ENCODE measurements at regions not wholly inside any gene's neighbourhood (a gene's known extent, or its start where the extent isn't known, plus 50 kb on each side); places are given as distances from the start of the nearest gene placed in this dataset.

DNA sequence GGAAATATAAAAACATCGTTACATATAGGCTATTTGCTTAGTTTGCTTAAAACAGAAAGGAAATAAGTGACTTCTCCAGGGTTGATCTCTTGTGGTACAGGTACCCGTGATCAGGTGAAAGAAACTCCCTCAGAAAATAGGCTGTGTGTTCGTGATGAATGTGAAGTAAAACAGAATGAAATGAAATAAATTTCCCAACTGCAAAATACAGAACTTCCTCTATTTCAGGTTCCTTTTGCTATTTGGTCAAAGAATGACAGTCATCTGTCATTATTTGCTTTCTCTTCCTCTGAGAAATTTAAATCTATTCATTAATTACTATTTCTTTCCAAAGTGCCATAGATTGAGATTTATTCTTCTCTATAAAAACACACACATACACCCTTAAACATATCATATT lies 408.1 kb downstream of the FAM170A start:
- no peaks in the 10 kb centered on the region for H3K4me1 Mint-ChIP-seq
- H3K27ac Mint-ChIP-seq = no peak overlapping the region
- H3K9me3 Mint-ChIP-seq = no peaks in the 10 kb centered on the region
- no peak for DNase-seq
- no peak for ATAC-seq
- no peaks in the 10 kb centered on the region for H3K36me3 Mint-ChIP-seq (ENCODE audit: low read depth)
- H3K27me3 Mint-ChIP-seq = no peaks in the 10 kb centered on the region
- H3K4me3 Mint-ChIP-seq = no peak overlapping the region

GRCh38 chr5:120039111-120039510 lies 409.8 kb downstream of the FAM170A start:
- Mint-ChIP-seq H3K36me3 (ENCODE audit: low read depth) (no peaks in the 10 kb centered on the region), H3K27me3 (no peaks in the 10 kb centered on the region), H3K27ac (no peak overlapping the region), H3K4me3 (no peak overlapping the region), H3K4me1 (no peaks in the 10 kb centered on the region), H3K9me3 (no peaks in the 10 kb centered on the region)
- no peak for ATAC-seq
- no peak for DNase-seq

GRCh38 chr5:120043431-120043830 lies 414.1 kb downstream of the FAM170A start:
- ATAC-seq (no peak), DNase-seq (no peak)
- Mint-ChIP-seq H3K4me3 (no peak overlapping the region), H3K36me3 (ENCODE audit: low read depth) (no peaks in the 10 kb centered on the region), H3K27ac (no peak overlapping the region), H3K27me3 (no peaks in the 10 kb centered on the region), H3K4me1 (no peaks in the 10 kb centered on the region), H3K9me3 (no peaks in the 10 kb centered on the region)

GRCh38 chr5:120052916-120053828 lies 410.9 kb upstream of the PRR16 start:
- DNase-seq (no peak), ATAC-seq (no peak)
- no peaks in the 10 kb centered on the region for H3K4me1 Mint-ChIP-seq
- H3K27me3 Mint-ChIP-seq = no peaks in the 10 kb centered on the region
- H3K36me3 Mint-ChIP-seq (ENCODE audit: low read depth) = no peaks in the 10 kb centered on the region
- no peak overlapping the region for H3K4me3 Mint-ChIP-seq
- H3K27ac Mint-ChIP-seq = no peak overlapping the region
- no peaks in the 10 kb centered on the region for H3K9me3 Mint-ChIP-seq

GRCh38 chr5:120053841-120054240 lies 410.3 kb upstream of the PRR16 start:
- no peaks in the 10 kb centered on the region for H3K9me3 Mint-ChIP-seq
- H3K4me1 Mint-ChIP-seq = no peaks in the 10 kb centered on the region
- no peaks in the 10 kb centered on the region for H3K36me3 Mint-ChIP-seq (ENCODE audit: low read depth)
- no peak overlapping the region for H3K27ac Mint-ChIP-seq
- no peaks in the 10 kb centered on the region for H3K27me3 Mint-ChIP-seq
- DNase-seq (no peak), ATAC-seq (no peak)
- no peak overlapping the region for H3K4me3 Mint-ChIP-seq

GRCh38 chr5:120055858-120056257 lies 408.2 kb upstream of the PRR16 start:
- no peaks in the 10 kb centered on the region for H3K9me3 Mint-ChIP-seq
- no peaks in the 10 kb centered on the region for H3K4me1 Mint-ChIP-seq
- H3K4me3 Mint-ChIP-seq = no peak overlapping the region
- no peaks in the 10 kb centered on the region for H3K36me3 Mint-ChIP-seq (ENCODE audit: low read depth)
- ATAC-seq (no peak), DNase-seq (no peak)
- H3K27me3 Mint-ChIP-seq = no peaks in the 10 kb centered on the region
- H3K27ac Mint-ChIP-seq = no peak overlapping the region

DNA sequence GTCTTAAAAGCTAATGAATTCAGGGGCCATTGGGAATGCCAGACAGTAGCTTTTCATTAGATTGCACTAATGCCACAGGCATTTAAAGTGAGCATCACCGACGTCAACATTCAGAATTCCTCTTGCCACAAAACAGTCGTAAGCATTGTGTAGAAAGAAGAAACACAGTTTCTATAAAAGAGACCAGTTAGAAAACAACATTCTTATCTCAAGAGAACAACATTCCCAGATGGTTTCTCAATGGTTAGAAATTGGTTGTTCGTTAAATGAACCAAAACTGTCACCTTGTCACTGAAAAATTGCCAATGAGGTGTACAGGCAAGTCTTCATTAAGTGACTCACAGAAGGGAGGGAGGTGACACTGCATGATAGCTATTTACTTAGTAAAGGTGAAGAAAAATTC lies 401.6 kb upstream of the PRR16 start:
- ATAC-seq (no peak), DNase-seq (no peak)
- no peak overlapping the region for H3K4me3 Mint-ChIP-seq
- no peak overlapping the region for H3K27ac Mint-ChIP-seq
- H3K9me3 Mint-ChIP-seq = no peaks in the 10 kb centered on the region
- H3K27me3 Mint-ChIP-seq = no peaks in the 10 kb centered on the region
- no peaks in the 10 kb centered on the region for H3K36me3 Mint-ChIP-seq (ENCODE audit: low read depth)
- no peaks in the 10 kb centered on the region for H3K4me1 Mint-ChIP-seq

- DNase-seq = no peak
- no peak for ATAC-seq
- Mint-ChIP-seq H3K4me3 (no peak overlapping the region), H3K4me1 (no peaks in the 10 kb centered on the region), H3K9me3 (no peaks in the 10 kb centered on the region), H3K36me3 (ENCODE audit: low read depth) (no peaks in the 10 kb centered on the region), H3K27ac (no peak overlapping the region), H3K27me3 (no peaks in the 10 kb centered on the region)
Observed at GRCh38 chr5:120072068-120072761, 391.9 kb upstream of the PRR16 start.

DNA sequence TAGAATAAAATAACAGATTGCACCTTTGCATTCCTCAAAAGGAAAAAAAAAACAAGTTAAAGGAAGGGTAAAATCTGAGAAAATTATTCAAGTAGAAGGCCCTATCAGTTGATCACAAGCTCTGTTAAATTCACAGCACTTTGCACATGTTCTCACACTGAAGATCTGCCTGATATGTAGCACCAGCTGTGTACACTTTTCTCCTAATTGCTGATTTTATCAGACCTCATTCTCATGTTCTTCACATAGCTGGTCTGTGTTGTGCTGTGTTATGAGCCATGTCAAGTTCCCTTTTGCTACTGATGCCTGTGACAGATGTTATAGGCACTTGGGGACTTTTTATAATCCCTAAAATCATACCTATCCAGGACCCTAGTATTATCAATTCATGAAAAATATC lies 390.4 kb upstream of the PRR16 start:
- no peak for DNase-seq
- ATAC-seq = no peak
- Mint-ChIP-seq H3K27me3 (no peaks in the 10 kb centered on the region), H3K4me1 (no peaks in the 10 kb centered on the region), H3K9me3 (no peaks in the 10 kb centered on the region), H3K36me3 (ENCODE audit: low read depth) (no peaks in the 10 kb centered on the region), H3K27ac (no peak overlapping the region), H3K4me3 (no peak overlapping the region)

GRCh38 chr5:120080781-120081180 lies 383.3 kb upstream of the PRR16 start:
- H3K4me1 Mint-ChIP-seq = no peaks in the 10 kb centered on the region
- DNase-seq = no peak
- H3K4me3 Mint-ChIP-seq = no peak overlapping the region
- no peak overlapping the region for H3K27ac Mint-ChIP-seq
- no peak for ATAC-seq
- no peaks in the 10 kb centered on the region for H3K27me3 Mint-ChIP-seq
- no peaks in the 10 kb centered on the region for H3K9me3 Mint-ChIP-seq
- no peaks in the 10 kb centered on the region for H3K36me3 Mint-ChIP-seq (ENCODE audit: low read depth)

GRCh38 chr5:120082316-120083068 lies 381.6 kb upstream of the PRR16 start:
- DNase-seq (no peak), ATAC-seq (no peak)
- Mint-ChIP-seq H3K9me3 (no peaks in the 10 kb centered on the region), H3K4me1 (no peaks in the 10 kb centered on the region), H3K27ac (no peak overlapping the region), H3K36me3 (ENCODE audit: low read depth) (no peaks in the 10 kb centered on the region), H3K4me3 (no peak overlapping the region), H3K27me3 (no peaks in the 10 kb centered on the region)

- Mint-ChIP-seq H3K4me3 (no peak overlapping the region), H3K4me1 (peaks cover 10% of the 10 kb centered on the region), H3K27ac (no peak overlapping the region), H3K9me3 (no peaks in the 10 kb centered on the region), H3K36me3 (ENCODE audit: low read depth) (no peaks in the 10 kb centered on the region), H3K27me3 (no peaks in the 10 kb centered on the region)
- DNase-seq (no peak), ATAC-seq (no peak)
Observed at GRCh38 chr5:120083851-120084542, 380.1 kb upstream of the PRR16 start.

GRCh38 chr5:120084543-120084870 lies 379.6 kb upstream of the PRR16 start:
- no peak for ATAC-seq

DNA sequence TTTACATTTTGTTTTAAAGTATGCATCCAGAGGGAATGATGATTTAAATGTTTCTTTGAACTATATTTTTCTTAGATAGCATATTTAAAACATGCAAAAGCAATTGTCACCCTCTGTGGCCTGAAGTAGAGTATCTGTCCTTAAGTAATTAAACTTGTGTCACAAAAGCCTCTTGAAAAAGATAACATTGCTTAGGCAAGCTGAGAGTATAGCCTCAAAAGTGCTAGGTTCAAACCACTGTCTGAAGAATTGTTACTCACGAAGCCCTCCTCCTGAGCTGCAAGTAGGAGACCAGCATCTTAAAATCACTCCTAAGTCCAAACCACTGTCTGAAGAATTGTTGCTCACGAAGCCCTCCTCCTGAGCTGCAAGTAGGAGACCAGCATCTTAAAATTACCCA lies 378.0 kb upstream of the PRR16 start:
- Mint-ChIP-seq H3K27ac (no peak overlapping the region), H3K36me3 (ENCODE audit: low read depth) (no peaks in the 10 kb centered on the region), H3K4me1 (peaks cover 10% of the 10 kb centered on the region), H3K9me3 (no peaks in the 10 kb centered on the region), H3K4me3 (no peak overlapping the region), H3K27me3 (no peaks in the 10 kb centered on the region)
- DNase-seq (no peak), ATAC-seq (no peak)

More at GRCh38 chr5:120084543-120084870, 379.6 kb upstream of the PRR16 start:
- H3K36me3 Mint-ChIP-seq (ENCODE audit: low read depth) = no peaks in the 10 kb centered on the region
- H3K4me3 Mint-ChIP-seq = no peak overlapping the region
- no peak overlapping the region for H3K27ac Mint-ChIP-seq
- no peaks in the 10 kb centered on the region for H3K9me3 Mint-ChIP-seq
- H3K4me1 Mint-ChIP-seq = peaks cover 10% of the 10 kb centered on the region
- no peak for DNase-seq
- H3K27me3 Mint-ChIP-seq = no peaks in the 10 kb centered on the region
